Activated CD8-positive, alpha-beta T cell treated with anti-CD3 and anti-CD28 coated beads for 36 hours (primary cell): ENCODE measurements at regions not wholly inside any gene's neighbourhood (a gene's known extent, or its start where the extent isn't known, plus 50 kb on each side); places are given as distances from the start of the nearest gene placed in this dataset.
A peak's percentile ranks its signal among the peaks of the same experiment; 100 is the strongest.
"Not testable (repeated sequence)": the region's sequence is repeated elsewhere in the genome, so short reads cannot be mapped to it uniquely, and the experiment has no call there.

Experiments
- ATAC-seq: fragments of 200-7000 bp; cut with Tn5 transposase; one replicate; pipeline ENCODE4 v1.10.0; 2021; ENCODE audit warnings: mild to moderate bottlenecking, moderate library complexity
- CTCF ChIA-PET: fragments of 350-600 bp; sonication (Branson Sonifier 250); formaldehyde crosslinking; loops from one replicate; lab custom pipeline; 2021; ENCODE audit warnings: antibody characterized with exemption; lab: Charles Lee
- POLR2A ChIA-PET: fragments of 350-600 bp; sonication (Branson Sonifier 250); formaldehyde crosslinking; loops from one replicate; lab custom pipeline; 2021; ENCODE audit warnings: antibody characterized with exemption; lab: Charles Lee
- DNase-seq: peaks from one replicate; pipeline ENCODE4 v3.0.0-alpha.2; 2020
- H3K27ac Mint-ChIP-seq: one replicate; pipeline ENCODE4 v1.8.0; 2021; ENCODE audit warnings: mild to moderate bottlenecking, mixed read lengths
- H3K27me3 Mint-ChIP-seq: one replicate; pipeline ENCODE4 v1.8.0; 2021; ENCODE audit warnings: mixed read lengths
- H3K36me3 Mint-ChIP-seq: one replicate; pipeline ENCODE4 v1.8.0; 2021; ENCODE audit warnings: low read depth, mixed read lengths
- H3K4me1 Mint-ChIP-seq: one replicate; pipeline ENCODE4 v1.8.0; 2021; ENCODE audit warnings: low read depth, mixed read lengths
- H3K4me3 Mint-ChIP-seq: one replicate; pipeline ENCODE4 v1.8.0; 2021; ENCODE audit warnings: mild to moderate bottlenecking, moderate library complexity, mixed read lengths
- H3K9me3 Mint-ChIP-seq: one replicate; pipeline ENCODE4 v1.8.0; 2021; ENCODE audit warnings: mixed read lengths
- intact Hi-C: fragments of 100-400 bp; cut with micrococcal nuclease; formaldehyde crosslinking; loops from one replicate; pipeline ENCODE4 v1.10.0; 2022

GRCh38 chr13:18600366-18600765, 581.3 kb downstream of the TUBA3C start:
- H3K27me3 Mint-ChIP-seq, ATAC-seq, CTCF ChIA-PET, H3K4me3 Mint-ChIP-seq, H3K4me1 Mint-ChIP-seq, H3K9me3 Mint-ChIP-seq, POLR2A ChIA-PET, intact Hi-C loops, H3K36me3 Mint-ChIP-seq, H3K27ac Mint-ChIP-seq, DNase-seq: not testable (repeated sequence)

- peak; percentile 3 for DNase-seq
- ATAC-seq, H3K36me3 Mint-ChIP-seq, H3K4me3 Mint-ChIP-seq, H3K9me3 Mint-ChIP-seq, H3K27me3 Mint-ChIP-seq, intact Hi-C loops, H3K4me1 Mint-ChIP-seq, POLR2A ChIA-PET, H3K27ac Mint-ChIP-seq, CTCF ChIA-PET: not testable (repeated sequence)
Measured at GRCh38 chr13:18599791-18600211, 581.8 kb downstream of the TUBA3C start.

GRCh38 chr13:18598543-18598942, 583.1 kb downstream of the TUBA3C start:
- CTCF ChIA-PET, ATAC-seq, H3K27me3 Mint-ChIP-seq, H3K4me1 Mint-ChIP-seq, H3K9me3 Mint-ChIP-seq, intact Hi-C loops, H3K4me3 Mint-ChIP-seq, H3K27ac Mint-ChIP-seq, POLR2A ChIA-PET, H3K36me3 Mint-ChIP-seq, DNase-seq: not testable (repeated sequence)

- POLR2A ChIA-PET, H3K4me1 Mint-ChIP-seq, DNase-seq, H3K27me3 Mint-ChIP-seq, intact Hi-C loops, H3K27ac Mint-ChIP-seq, CTCF ChIA-PET, H3K36me3 Mint-ChIP-seq, H3K9me3 Mint-ChIP-seq, H3K4me3 Mint-ChIP-seq, ATAC-seq: not testable (repeated sequence)
Measured at GRCh38 chr13:18597940-18598339, 583.7 kb downstream of the TUBA3C start.

- POLR2A ChIA-PET, intact Hi-C loops, CTCF ChIA-PET, DNase-seq, H3K9me3 Mint-ChIP-seq, H3K4me1 Mint-ChIP-seq, H3K27ac Mint-ChIP-seq, H3K27me3 Mint-ChIP-seq, H3K36me3 Mint-ChIP-seq, ATAC-seq, H3K4me3 Mint-ChIP-seq: not testable (repeated sequence)
Measured at GRCh38 chr13:18577103-18577502, 604.5 kb downstream of the TUBA3C start.

- H3K27ac Mint-ChIP-seq, H3K36me3 Mint-ChIP-seq, ATAC-seq, H3K4me3 Mint-ChIP-seq, H3K4me1 Mint-ChIP-seq, H3K27me3 Mint-ChIP-seq, intact Hi-C loops, CTCF ChIA-PET, H3K9me3 Mint-ChIP-seq, DNase-seq, POLR2A ChIA-PET: not testable (repeated sequence)
Measured at GRCh38 chr13:18567890-18568289, 613.7 kb downstream of the TUBA3C start.
